Endothelial cell of umbilical vein (primary cell): ENCODE measurements at regions not wholly inside any gene's neighbourhood (a gene's known extent, or its start where the extent isn't known, plus 50 kb on each side); places are given as distances from the start of the nearest gene placed in this dataset.
"Not testable (repeated sequence)": the region's sequence is repeated elsewhere in the genome, so short reads cannot be mapped to it uniquely, and the experiment has no call there.

Source experiments
- EZH2 ChIP-seq: IDR thresholded peaks from 2 replicates; pipeline ENCODE4 v1.6.1; 2012; ENCODE audit warnings: borderline replicate concordance, low read depth, mild to moderate bottlenecking, moderate library complexity, low read length, inconsistent platforms; ENCODE audit not compliant: severe bottlenecking
- FOS ChIP-seq: IDR thresholded peaks from 2 replicates; pipeline ENCODE4 v1.6.1; 2011; ENCODE audit warnings: mild to moderate bottlenecking, low read length, moderate library complexity, borderline replicate concordance; ENCODE audit not compliant: insufficient read depth
- GATA2 ChIP-seq: IDR thresholded peaks from 2 replicates; pipeline ENCODE4 v1.7.0; 2011; ENCODE audit warnings: low read depth, mild to moderate bottlenecking, moderate library complexity, mixed read lengths, low read length; ENCODE audit not compliant: insufficient read length, insufficient read depth
- JUN ChIP-seq: IDR thresholded peaks from 2 replicates; pipeline ENCODE4 v1.6.1; 2011; ENCODE audit warnings: borderline replicate concordance, low read depth; ENCODE audit not compliant: insufficient read length, insufficient read depth
- MYC ChIP-seq: IDR thresholded peaks from one replicate; pipeline ENCODE4 v1.6.1; 2011; ENCODE audit warnings: mild to moderate bottlenecking, low read depth, low read length
- POLR2A ChIP-seq: IDR thresholded peaks from 2 replicates; pipeline ENCODE4 v1.6.1; 2012; ENCODE audit warnings: low read depth, mild to moderate bottlenecking, control low read depth, low read length
- POLR2AphosphoS5 ChIP-seq: IDR thresholded peaks from 2 replicates; pipeline ENCODE4 v1.6.1; 2012; ENCODE audit warnings: low read depth, mild to moderate bottlenecking, control low read depth, low read length, moderate library complexity; ENCODE audit not compliant: insufficient read depth
- TF ChIP-seq, protein P1 (sequence below), 2 donors: IDR thresholded peaks; 1 replicate in 1 of 2; 2 replicates in 1 of 2; pipeline ENCODE4 v1.5.1; 2011; ENCODE audit warnings: low read length in 2 of 2, mild to moderate bottlenecking in 2 of 2, moderate library complexity in 2 of 2, control low read depth in 1 of 2, inconsistent platforms in 1 of 2, low read depth in 1 of 2; ENCODE audit not compliant: insufficient read depth in 1 of 2; ENCODE audit errors: extremely low read depth in 1 of 2
- TF ChIP-seq, protein P2 (sequence below): IDR thresholded peaks from 2 replicates; pipeline ENCODE4 v1.6.1; 2011; ENCODE audit not compliant: insufficient read depth, insufficient read length

DNA sequence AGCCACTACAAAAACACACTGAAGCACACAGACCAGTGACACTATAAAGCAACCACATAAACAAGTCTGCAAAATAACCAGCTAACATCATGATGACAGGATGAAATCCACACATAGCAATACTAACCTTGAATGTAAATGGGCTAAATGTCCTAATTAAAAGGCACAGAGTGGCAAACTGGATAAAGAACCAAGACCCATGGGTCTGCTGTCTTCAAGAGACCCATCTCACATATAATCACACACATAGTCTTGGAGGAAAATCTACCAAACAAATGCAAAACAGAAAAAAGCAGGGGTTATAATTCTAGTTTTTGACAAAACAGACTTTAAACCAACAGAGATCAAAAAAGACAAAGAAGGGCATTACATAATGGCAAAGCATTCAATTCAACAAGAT lies 144.4 kb downstream of the GASK1B start:
- TF ChIP-seq, protein P1, sequence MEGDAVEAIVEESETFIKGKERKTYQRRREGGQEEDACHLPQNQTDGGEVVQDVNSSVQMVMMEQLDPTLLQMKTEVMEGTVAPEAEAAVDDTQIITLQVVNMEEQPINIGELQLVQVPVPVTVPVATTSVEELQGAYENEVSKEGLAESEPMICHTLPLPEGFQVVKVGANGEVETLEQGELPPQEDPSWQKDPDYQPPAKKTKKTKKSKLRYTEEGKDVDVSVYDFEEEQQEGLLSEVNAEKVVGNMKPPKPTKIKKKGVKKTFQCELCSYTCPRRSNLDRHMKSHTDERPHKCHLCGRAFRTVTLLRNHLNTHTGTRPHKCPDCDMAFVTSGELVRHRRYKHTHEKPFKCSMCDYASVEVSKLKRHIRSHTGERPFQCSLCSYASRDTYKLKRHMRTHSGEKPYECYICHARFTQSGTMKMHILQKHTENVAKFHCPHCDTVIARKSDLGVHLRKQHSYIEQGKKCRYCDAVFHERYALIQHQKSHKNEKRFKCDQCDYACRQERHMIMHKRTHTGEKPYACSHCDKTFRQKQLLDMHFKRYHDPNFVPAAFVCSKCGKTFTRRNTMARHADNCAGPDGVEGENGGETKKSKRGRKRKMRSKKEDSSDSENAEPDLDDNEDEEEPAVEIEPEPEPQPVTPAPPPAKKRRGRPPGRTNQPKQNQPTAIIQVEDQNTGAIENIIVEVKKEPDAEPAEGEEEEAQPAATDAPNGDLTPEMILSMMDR (IDR thresholded peaks at IDR 0.05; ENCODE audit: extremely low read depth in 1 of 2, insufficient read depth in 1 of 2, low read depth in 1 of 2, low read length in 2 of 2): not testable (repeated sequence)
- not testable (repeated sequence) for TF ChIP-seq EZH2, POLR2A, POLR2AphosphoS5, MYC, JUN, FOS, GATA2
- TF ChIP-seq, protein P2, sequence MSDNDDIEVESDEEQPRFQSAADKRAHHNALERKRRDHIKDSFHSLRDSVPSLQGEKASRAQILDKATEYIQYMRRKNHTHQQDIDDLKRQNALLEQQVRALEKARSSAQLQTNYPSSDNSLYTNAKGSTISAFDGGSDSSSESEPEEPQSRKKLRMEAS: not testable (repeated sequence)
